Posterior cingulate gyrus (tissue), 11 donors: ENCODE measurements at regions not wholly inside any gene's neighbourhood (a gene's known extent, or its start where the extent isn't known, plus 50 kb on each side); places are given as distances from the start of the nearest gene placed in this dataset.
A peak's percentile ranks its signal among the peaks of the same experiment; 100 is the strongest.

Source experiments
- DNase-seq, 10 donors: peaks; one replicate each; pipeline versions ENCODE4 v3.0.0 to v3.0.0-alpha.2; 2020 to 2021; ENCODE audit warnings: mixed read lengths in 3 of 10
- intact Hi-C: fragments of 100-400 bp; cut with DNase I; formaldehyde crosslinking; loops from one replicate; pipeline ENCODE4 v1.15.1; 2023

- peak in 3 of 10 donors; percentile 10 to 35 (median 16) for DNase-seq
- intact Hi-C loops = no loop called here
Observed at GRCh38 chrY:8994001-8994400, 343.3 kb upstream of the TSPY4 start.

GRCh38 chrY:9001231-9001630 is 336.0 kb upstream of the TSPY4 start:
- intact Hi-C loops = no loop called here
- no peak for DNase-seq

GRCh38 chrY:9003739-9004138 is 333.5 kb upstream of the TSPY4 start:
- DNase-seq = no peak

GRCh38 chrY:9008648-9009047 is 328.6 kb upstream of the TSPY4 start:
- intact Hi-C loops = no loop called here

More at GRCh38 chrY:9003739-9004138, 333.5 kb upstream of the TSPY4 start:
- intact Hi-C loops = no loop called here

GRCh38 chrY:9016916-9017315 is 320.3 kb upstream of the TSPY4 start:
- intact Hi-C loops = no loop called here
- no peak for DNase-seq

More at GRCh38 chrY:9008648-9009047, 328.6 kb upstream of the TSPY4 start:
- no peak for DNase-seq

- no peak for DNase-seq
- intact Hi-C loops = no loop called here
Observed at GRCh38 chrY:9018401-9018800, 318.9 kb upstream of the TSPY4 start.

- no peak for DNase-seq
- intact Hi-C loops = no loop called here
Observed at GRCh38 chrY:9027729-9028375, 309.4 kb upstream of the TSPY4 start.

- intact Hi-C loops = no loop called here
- no peak for DNase-seq
Observed at GRCh38 chrY:9029929-9030328, 307.3 kb upstream of the TSPY4 start.

- intact Hi-C loops = no loop called here
- DNase-seq = no peak
Observed at GRCh38 chrY:9034217-9034616, 303.0 kb upstream of the TSPY4 start.

GRCh38 chrY:9035246-9035645 is 302.0 kb upstream of the TSPY4 start:
- DNase-seq = no peak

GRCh38 chrY:9041474-9041873 is 295.8 kb upstream of the TSPY4 start:
- intact Hi-C loops = no loop called here
- DNase-seq = no peak

More at GRCh38 chrY:9035246-9035645, 302.0 kb upstream of the TSPY4 start:
- intact Hi-C loops = no loop called here
